HEK293T (cell line): ENCODE measurements at regions not wholly inside any gene's neighbourhood (a gene's known extent, or its start where the extent isn't known, plus 50 kb on each side); places are given as distances from the start of the nearest gene placed in this dataset.

Experiments used
- CTCF ChIA-PET: fragments of 350-600 bp; formaldehyde crosslinking; extraction: SDS; loops from one replicate; lab custom pipeline; 2021; ENCODE audit warnings: antibody characterized with exemption, inconsistent platforms; lab: Yijun Ruan, JAX
- POLR2A ChIA-PET: fragments of 350-600 bp; formaldehyde crosslinking; extraction: SDS; loops from one replicate; lab custom pipeline; 2020; ENCODE audit warnings: antibody characterized with exemption, inconsistent platforms; lab: Yijun Ruan, JAX
- DNase-seq: peaks from one replicate; pipeline ENCODE4 v3.0.0; 2012; ENCODE audit warnings: mixed read lengths; ENCODE audit errors: extremely low spot score
- ARNT ChIP-seq: fragments of 450-650 bp; IDR thresholded peaks from 2 replicates; pipeline ENCODE4 v1.6.1; 2017; ENCODE audit warnings: mild to moderate bottlenecking
- BHLHE40 ChIP-seq: fragments of 450-650 bp; IDR thresholded peaks from 2 replicates; pipeline ENCODE4 v1.6.1; 2016; ENCODE audit warnings: mild to moderate bottlenecking, moderate library complexity, borderline replicate concordance
- CTBP1 ChIP-seq: fragments of 450-650 bp; IDR thresholded peaks from 2 replicates; pipeline ENCODE4 v1.6.1; 2016; ENCODE audit warnings: borderline replicate concordance
- ELF4 ChIP-seq: fragments of 450-650 bp; IDR thresholded peaks from 2 replicates; pipeline ENCODE4 v1.6.1; 2017; ENCODE audit warnings: antibody characterized with exemption
- FOXA1 ChIP-seq: fragments of 450-650 bp; IDR thresholded peaks from 2 replicates; pipeline ENCODE4 v1.6.1; 2016; ENCODE audit warnings: mild to moderate bottlenecking
- FOXK2 ChIP-seq: fragments of 450-650 bp; IDR thresholded peaks from 2 replicates; pipeline ENCODE4 v1.6.1; 2016; ENCODE audit warnings: mild to moderate bottlenecking
- FOXM1 ChIP-seq: fragments of 450-650 bp; IDR thresholded peaks from 2 replicates; pipeline ENCODE4 v1.6.1; 2017; ENCODE audit warnings: mild to moderate bottlenecking, borderline replicate concordance
- HDGF ChIP-seq: fragments of 450-650 bp; IDR thresholded peaks from 2 replicates; pipeline ENCODE4 v1.6.1; 2017; ENCODE audit warnings: antibody characterized with exemption, borderline replicate concordance
- L3MBTL2 ChIP-seq: fragments of 450-650 bp; conservative IDR thresholded peaks from 2 replicates; pipeline ENCODE4 v1.6.1; 2016; ENCODE audit warnings: mild to moderate bottlenecking
- LEF1 ChIP-seq: fragments of 450-650 bp; IDR thresholded peaks from 2 replicates; pipeline ENCODE4 v1.6.1; 2017; ENCODE audit warnings: mild to moderate bottlenecking, borderline replicate concordance
- NFRKB ChIP-seq: fragments of 450-650 bp; IDR thresholded peaks from 2 replicates; pipeline ENCODE4 v1.6.1; 2016; ENCODE audit warnings: mild to moderate bottlenecking, moderate library complexity
- PKNOX1 ChIP-seq: fragments of 450-650 bp; IDR thresholded peaks from 2 replicates; pipeline ENCODE4 v1.6.1; 2016
- SP1 ChIP-seq: fragments of 450-650 bp; IDR thresholded peaks from 2 replicates; pipeline ENCODE4 v1.6.1; 2017
- SUZ12 ChIP-seq: fragments of 450-650 bp; IDR thresholded peaks from 2 replicates; pipeline ENCODE4 v1.6.1; 2016; ENCODE audit warnings: mild to moderate bottlenecking
- TARDBP ChIP-seq: fragments of 450-650 bp; IDR thresholded peaks from 2 replicates; pipeline ENCODE4 v1.6.1; 2016
- ZNF384 ChIP-seq: fragments of 450-650 bp; IDR thresholded peaks from 2 replicates; pipeline ENCODE4 v1.6.1; 2016

GRCh38 chr3:176928582-176928931 lies 268.7 kb downstream of the TBL1XR1 start:
- no peak for DNase-seq
- TF ChIP-seq SP1 (no peak), PKNOX1 (no peak), TARDBP (no peak), LEF1 (no peak), FOXK2 (no peak), FOXM1 (no peak), HDGF (no peak), FOXA1 (no peak), BHLHE40 (no peak), ZNF384 (no peak), L3MBTL2 (no peak), CTBP1 (no peak), ARNT (no peak), ELF4 (no peak), NFRKB (no peak), SUZ12 (no peak)
- CTCF ChIA-PET, result no interaction called here
- POLR2A ChIA-PET, result no interaction called here

- ChIA-PET CTCF (no interaction called here), POLR2A (no interaction called here)
- TF ChIP-seq PKNOX1, result no peak
- no peak for TF ChIP-seq HDGF
- no peak for DNase-seq
These were observed 269.3 kb downstream of the TBL1XR1 start for GRCh38 chr3:176927706-176928581.

- ChIA-PET CTCF (no interaction called here), POLR2A (no interaction called here)
- no peak for DNase-seq
- no peak for TF ChIP-seq SP1
- TF ChIP-seq ARNT, result no peak
- TF ChIP-seq ZNF384, result no peak
- no peak for TF ChIP-seq FOXA1
- TF ChIP-seq BHLHE40, result no peak
These were observed 270.0 kb downstream of the TBL1XR1 start for GRCh38 chr3:176927280-176927679.

GRCh38 chr3:176926688-176927087 lies 270.6 kb downstream of the TBL1XR1 start:
- ChIA-PET CTCF (no interaction called here), POLR2A (no interaction called here)
- TF ChIP-seq BHLHE40 (no peak), LEF1 (no peak), CTBP1 (no peak), FOXK2 (no peak), ELF4 (no peak), PKNOX1 (no peak), ARNT (no peak), NFRKB (no peak), HDGF (no peak), SP1 (no peak), FOXM1 (no peak)
- DNase-seq, result no peak

- no peak for DNase-seq
- TF ChIP-seq L3MBTL2 (no peak), CTBP1 (no peak), PKNOX1 (no peak), HDGF (no peak), ARNT (no peak), FOXM1 (no peak), SUZ12 (no peak), FOXK2 (no peak), ELF4 (no peak), LEF1 (no peak), SP1 (no peak), FOXA1 (no peak), NFRKB (no peak), TARDBP (no peak), ZNF384 (no peak), BHLHE40 (no peak)
- POLR2A ChIA-PET, result no interaction called here
- CTCF ChIA-PET, result no interaction called here
These were observed 271.2 kb downstream of the TBL1XR1 start for GRCh38 chr3:176926034-176926433.

- TF ChIP-seq PKNOX1, result no peak
- TF ChIP-seq SP1, result no peak
- no peak for TF ChIP-seq L3MBTL2
- no peak for TF ChIP-seq FOXK2
- TF ChIP-seq FOXM1, result no peak
- TF ChIP-seq NFRKB, result no peak
- no peak for TF ChIP-seq FOXA1
- no peak for DNase-seq
- ChIA-PET POLR2A (no interaction called here), CTCF (interaction anchor here (0.6 kb wide), 1 partner anchor 1463 kb away, joined by 5 read pairs; no protein-coding TSS in a partner anchor)
These were observed 276.5 kb downstream of the TBL1XR1 start for GRCh38 chr3:176920766-176921160.
